DND-41 (cell line): ENCODE measurements at regions not wholly inside any gene's neighbourhood (a gene's known extent, or its start where the extent isn't known, plus 50 kb on each side); places are given as distances from the start of the nearest gene placed in this dataset.

ENCODE experiments used
- ATAC-seq: fragments of 200-7000 bp; cut with Tn5 transposase; 3 replicates; pipeline ENCODE4 v1.9.1; 2021; ENCODE audit warnings: low read depth; ENCODE audit not compliant: insufficient read depth
- DNase-seq: peaks from one replicate; pipeline ENCODE4 v3.0.0-alpha.2; 2020
- H2AFZ ChIP-seq: 2 replicates; pipeline ENCODE4 v1.6.0; 2012; ENCODE audit warnings: low read depth, low read length
- H3K27ac ChIP-seq: 2 replicates; pipeline ENCODE4 v1.5.1; 2012; ENCODE audit warnings: low read length, inconsistent platforms
- H3K27me3 ChIP-seq: fragments of 200-600 bp; sonication (generic); 2 replicates; pipeline ENCODE4 v1.6.0; 2012; ENCODE audit warnings: low read length, mild to moderate bottlenecking, inconsistent platforms; ENCODE audit not compliant: insufficient read depth, poor library complexity
- H3K36me3 ChIP-seq: 2 replicates; pipeline ENCODE4 v1.5.1; 2012; ENCODE audit warnings: low read length, inconsistent platforms; ENCODE audit not compliant: insufficient read depth
- H3K4me1 ChIP-seq: 2 replicates; pipeline ENCODE4 v1.5.1; 2012; ENCODE audit warnings: mild to moderate bottlenecking, low read length; ENCODE audit not compliant: insufficient read depth
- H3K4me2 ChIP-seq: 2 replicates; pipeline ENCODE4 v1.6.0; 2012; ENCODE audit warnings: mild to moderate bottlenecking, moderate library complexity, low read length, inconsistent platforms; ENCODE audit not compliant: insufficient read depth
- H3K4me3 ChIP-seq, 2 experiments: fragments of 200-600 bp in 1 of 2; shearing (Covaris generic) in 1 of 2; 2 replicates each; pipeline ENCODE4 v1.5.1; 2012 to 2016; ENCODE audit warnings: inconsistent platforms in 2 of 2, low read length in 2 of 2, mild to moderate bottlenecking in 2 of 2, low read depth in 1 of 2, moderate library complexity in 1 of 2
- H3K79me2 ChIP-seq: 2 replicates; pipeline ENCODE4 v1.6.0; 2012; ENCODE audit warnings: low read length, inconsistent platforms; ENCODE audit not compliant: insufficient read depth
- H3K9ac ChIP-seq: 2 replicates; pipeline ENCODE4 v1.6.0; 2012; ENCODE audit warnings: low read depth, mild to moderate bottlenecking, inconsistent platforms, low read length, moderate library complexity
- H3K9me3 ChIP-seq: 2 replicates; pipeline ENCODE4 v1.5.1; 2012; ENCODE audit warnings: low read length, moderate library complexity, mild to moderate bottlenecking, inconsistent platforms; ENCODE audit not compliant: insufficient read depth, severe bottlenecking
- H4K20me1 ChIP-seq: 2 replicates; pipeline ENCODE4 v1.6.0; 2012; ENCODE audit warnings: low read length; ENCODE audit not compliant: insufficient read depth
- EZH2 ChIP-seq: IDR thresholded peaks from 3 replicates; pipeline ENCODE4 v1.6.1; 2012; ENCODE audit warnings: borderline replicate concordance, low read depth, mild to moderate bottlenecking, moderate library complexity, low read length, inconsistent platforms; ENCODE audit not compliant: severe bottlenecking
- TF ChIP-seq, protein P1 (sequence below): IDR thresholded peaks from 2 replicates; pipeline ENCODE4 v1.5.1; 2012; ENCODE audit warnings: borderline replicate concordance, low read length, moderate library complexity, mild to moderate bottlenecking; ENCODE audit not compliant: poor library complexity, severe bottlenecking; ENCODE audit errors: extremely low read depth

DNA sequence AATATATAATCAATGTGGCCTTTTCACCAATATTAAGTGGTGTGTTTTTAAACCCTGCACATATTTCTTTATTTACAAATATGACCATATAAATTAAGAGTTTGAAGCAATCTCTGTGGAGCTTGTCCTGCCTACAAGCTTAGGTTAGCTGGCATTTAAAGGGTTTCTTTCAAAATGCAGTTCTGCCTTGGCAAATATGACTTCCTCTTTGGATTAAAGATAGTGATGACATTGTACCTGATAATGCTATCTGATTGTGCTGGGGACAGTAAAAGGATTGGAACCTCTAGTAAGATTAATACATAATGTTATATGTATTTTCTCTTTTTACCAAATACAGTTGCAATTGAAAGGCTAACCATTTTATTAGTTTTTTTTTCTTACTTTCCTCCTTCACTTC, 249.1 kb downstream of the OTOL1 start:
- Histone ChIP-seq H3K4me2 (no peak overlapping the region), H3K36me3 (no peaks in the 10 kb centered on the region), H3K27ac (no peak overlapping the region), H3K79me2 (no peaks in the 10 kb centered on the region), H3K9me3 (no peaks in the 10 kb centered on the region), H3K9ac (no peak overlapping the region), H4K20me1 (no peaks in the 10 kb centered on the region), H2AFZ (no peak overlapping the region), H3K4me1 (no peaks in the 10 kb centered on the region; the same call in 1 of the 2 replicates), H3K27me3 (no peaks in the 10 kb centered on the region), H3K4me3 (no peak overlapping the region)
- DNase-seq = no peak
- TF ChIP-seq EZH2 = no peak
- TF ChIP-seq, protein P1, sequence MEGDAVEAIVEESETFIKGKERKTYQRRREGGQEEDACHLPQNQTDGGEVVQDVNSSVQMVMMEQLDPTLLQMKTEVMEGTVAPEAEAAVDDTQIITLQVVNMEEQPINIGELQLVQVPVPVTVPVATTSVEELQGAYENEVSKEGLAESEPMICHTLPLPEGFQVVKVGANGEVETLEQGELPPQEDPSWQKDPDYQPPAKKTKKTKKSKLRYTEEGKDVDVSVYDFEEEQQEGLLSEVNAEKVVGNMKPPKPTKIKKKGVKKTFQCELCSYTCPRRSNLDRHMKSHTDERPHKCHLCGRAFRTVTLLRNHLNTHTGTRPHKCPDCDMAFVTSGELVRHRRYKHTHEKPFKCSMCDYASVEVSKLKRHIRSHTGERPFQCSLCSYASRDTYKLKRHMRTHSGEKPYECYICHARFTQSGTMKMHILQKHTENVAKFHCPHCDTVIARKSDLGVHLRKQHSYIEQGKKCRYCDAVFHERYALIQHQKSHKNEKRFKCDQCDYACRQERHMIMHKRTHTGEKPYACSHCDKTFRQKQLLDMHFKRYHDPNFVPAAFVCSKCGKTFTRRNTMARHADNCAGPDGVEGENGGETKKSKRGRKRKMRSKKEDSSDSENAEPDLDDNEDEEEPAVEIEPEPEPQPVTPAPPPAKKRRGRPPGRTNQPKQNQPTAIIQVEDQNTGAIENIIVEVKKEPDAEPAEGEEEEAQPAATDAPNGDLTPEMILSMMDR = no peak
- ATAC-seq = no peak

DNA sequence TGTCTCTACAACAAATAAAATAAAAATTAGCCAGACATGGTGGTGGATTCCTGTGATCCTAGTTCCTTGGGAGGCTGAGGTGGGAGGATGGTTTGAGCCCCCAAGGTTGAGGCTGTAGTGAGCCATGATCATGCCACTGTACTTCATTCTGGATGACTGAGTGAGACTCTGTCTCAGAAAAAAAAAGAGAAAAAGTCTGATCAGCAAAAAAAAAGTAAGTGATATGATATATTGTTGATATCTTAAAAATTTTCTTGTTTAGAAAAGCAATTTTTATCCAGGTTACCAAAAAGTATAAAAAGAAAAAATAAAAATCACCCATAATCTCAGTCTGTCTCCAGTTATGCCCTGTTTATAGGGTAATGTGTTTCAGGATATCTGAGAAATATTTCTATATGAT, 251.4 kb downstream of the OTOL1 start:
- no peak overlapping the region for H3K4me2 ChIP-seq
- no peaks in the 10 kb centered on the region for H4K20me1 ChIP-seq
- no peaks in the 10 kb centered on the region for H3K27me3 ChIP-seq
- H3K36me3 ChIP-seq = no peaks in the 10 kb centered on the region
- no peak for ATAC-seq
- TF ChIP-seq, protein P1 = no peak
- no peak for TF ChIP-seq EZH2
- DNase-seq = no peak
- no peaks in the 10 kb centered on the region; the same call in 1 of the 2 replicates for H3K4me1 ChIP-seq
- no peak overlapping the region for H3K9ac ChIP-seq
- H3K79me2 ChIP-seq = no peaks in the 10 kb centered on the region
- no peak overlapping the region for H3K27ac ChIP-seq
- no peaks in the 10 kb centered on the region for H3K9me3 ChIP-seq
- H2AFZ ChIP-seq = no peak overlapping the region
- H3K4me3 ChIP-seq = no peak overlapping the region

DNA sequence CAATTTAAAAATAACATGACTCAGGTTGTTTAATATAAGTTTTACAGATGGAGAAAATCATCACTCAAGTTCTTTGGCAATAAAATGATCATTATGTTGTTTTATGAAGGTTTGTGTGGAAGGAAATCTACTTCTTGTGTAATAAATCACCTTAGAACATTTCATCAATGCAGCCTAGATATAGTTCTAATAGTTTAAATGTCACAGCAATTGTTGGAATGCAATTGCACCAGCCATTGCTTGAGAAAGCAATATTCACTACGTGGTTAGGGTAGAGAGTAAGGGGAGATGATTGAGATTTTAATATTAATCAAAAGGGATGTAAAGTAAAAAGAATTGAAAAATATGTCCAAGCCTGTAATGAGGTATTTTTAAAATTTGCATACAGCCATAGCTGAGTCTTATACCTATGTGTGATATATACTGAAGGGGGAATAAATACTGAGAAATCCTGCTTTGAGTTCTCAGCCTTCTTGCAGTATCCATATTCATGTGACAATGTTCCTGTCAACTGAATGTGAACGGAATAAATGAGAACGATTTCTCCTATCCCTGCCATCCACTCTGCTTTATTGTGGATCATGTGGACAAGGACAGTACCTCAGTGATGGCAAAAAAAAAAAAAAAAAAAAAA, 257.9 kb downstream of the OTOL1 start:
- TF ChIP-seq EZH2 = no peak
- TF ChIP-seq, protein P1 = no peak
- DNase-seq = no peak

More for the DNA sequence above, 257.9 kb downstream of the OTOL1 start:
- H4K20me1 ChIP-seq = no peaks in the 10 kb centered on the region
- H3K79me2 ChIP-seq = no peaks in the 10 kb centered on the region
- H3K27me3 ChIP-seq = no peaks in the 10 kb centered on the region
- no peak overlapping the region for H2AFZ ChIP-seq
- H3K4me2 ChIP-seq = no peak overlapping the region
- H3K36me3 ChIP-seq = no peaks in the 10 kb centered on the region
- peaks cover 15% of the 10 kb centered on the region for H3K4me1 ChIP-seq
- H3K9me3 ChIP-seq = no peaks in the 10 kb centered on the region
- no peak for ATAC-seq
- no peak overlapping the region for H3K27ac ChIP-seq
- H3K4me3 ChIP-seq = no peak overlapping the region
- H3K9ac ChIP-seq = no peak overlapping the region
